ENCODE measurements at regions not wholly inside any gene's neighbourhood (a gene's known extent, or its start where the extent isn't known, plus 50 kb on each side); places are given as distances from the start of the nearest gene placed in this dataset.

- TF ChIP-seq POLR2A (IDR thresholded peaks at IDR 0.05), result no peak
- TF ChIP-seq, protein P1, sequence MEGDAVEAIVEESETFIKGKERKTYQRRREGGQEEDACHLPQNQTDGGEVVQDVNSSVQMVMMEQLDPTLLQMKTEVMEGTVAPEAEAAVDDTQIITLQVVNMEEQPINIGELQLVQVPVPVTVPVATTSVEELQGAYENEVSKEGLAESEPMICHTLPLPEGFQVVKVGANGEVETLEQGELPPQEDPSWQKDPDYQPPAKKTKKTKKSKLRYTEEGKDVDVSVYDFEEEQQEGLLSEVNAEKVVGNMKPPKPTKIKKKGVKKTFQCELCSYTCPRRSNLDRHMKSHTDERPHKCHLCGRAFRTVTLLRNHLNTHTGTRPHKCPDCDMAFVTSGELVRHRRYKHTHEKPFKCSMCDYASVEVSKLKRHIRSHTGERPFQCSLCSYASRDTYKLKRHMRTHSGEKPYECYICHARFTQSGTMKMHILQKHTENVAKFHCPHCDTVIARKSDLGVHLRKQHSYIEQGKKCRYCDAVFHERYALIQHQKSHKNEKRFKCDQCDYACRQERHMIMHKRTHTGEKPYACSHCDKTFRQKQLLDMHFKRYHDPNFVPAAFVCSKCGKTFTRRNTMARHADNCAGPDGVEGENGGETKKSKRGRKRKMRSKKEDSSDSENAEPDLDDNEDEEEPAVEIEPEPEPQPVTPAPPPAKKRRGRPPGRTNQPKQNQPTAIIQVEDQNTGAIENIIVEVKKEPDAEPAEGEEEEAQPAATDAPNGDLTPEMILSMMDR (IDR thresholded peaks at IDR 0.05 in 4 of 5, conservative IDR thresholded peaks at IDR 0.05 in 1 of 5), result no peak
Measured at GRCh38 chr5:98402130-98402529, 371.3 kb upstream of the RGMB start.

Data from gastrocnemius medialis (tissue), 4 donors.